GM23338 (cell line): ENCODE measurements at regions not wholly inside any gene's neighbourhood (a gene's known extent, or its start where the extent isn't known, plus 50 kb on each side); places are given as distances from the start of the nearest gene placed in this dataset.

ENCODE experiments used
- ATAC-seq: fragments of 200-7000 bp; cut with Tn5 transposase; 3 replicates; pipeline ENCODE4 v1.9.1; 2020
- DNase-seq: peaks from one replicate; pipeline ENCODE4 v3.0.0-alpha.2; 2015; ENCODE audit warnings: low spot score
- H2AFZ ChIP-seq: fragments of 200-600 bp; sonication (generic); 2 replicates; pipeline ENCODE4 v1.8.0; 2016; ENCODE audit warnings: antibody characterized with exemption, mild to moderate bottlenecking, moderate library complexity
- H3F3A ChIP-seq: fragments of 200-600 bp; sonication (generic); replicated peaks from 2 replicates; pipeline ENCODE4 v1.8.0; 2017; ENCODE audit warnings: antibody characterized with exemption, mixed run types, low read depth
- H3K27ac ChIP-seq: fragments of 200-600 bp; sonication (generic); 2 replicates; pipeline ENCODE4 v1.6.1; 2016; ENCODE audit warnings: low read depth
- H3K27me3 ChIP-seq: fragments of 200-600 bp; sonication (generic); 2 replicates; pipeline ENCODE4 v1.8.0; 2016; ENCODE audit warnings: mild to moderate bottlenecking, mixed run types, moderate library complexity; ENCODE audit not compliant: insufficient read depth
- H3K36me3 ChIP-seq: fragments of 200-600 bp; sonication (generic); 2 replicates; pipeline ENCODE4 v1.8.0; 2016; ENCODE audit warnings: mild to moderate bottlenecking; ENCODE audit not compliant: insufficient read depth
- H3K4me1 ChIP-seq: fragments of 200-600 bp; sonication (generic); 2 replicates; pipeline ENCODE4 v1.8.0; 2016; ENCODE audit warnings: mild to moderate bottlenecking, moderate library complexity; ENCODE audit not compliant: insufficient read depth
- H3K4me2 ChIP-seq: fragments of 200-600 bp; sonication (generic); 2 replicates; pipeline ENCODE4 v1.7.1; 2017; ENCODE audit warnings: mixed run types
- H3K4me3 ChIP-seq: fragments of 200-600 bp; sonication (generic); 2 replicates; pipeline ENCODE4 v1.6.1; 2016; ENCODE audit warnings: mixed run types
- H3K79me2 ChIP-seq: fragments of 200-600 bp; sonication (generic); replicated peaks from 2 replicates; pipeline ENCODE4 v1.8.0; 2017; ENCODE audit warnings: mild to moderate bottlenecking; ENCODE audit not compliant: insufficient read depth
- H3K9me2 ChIP-seq: fragments of 200-600 bp; sonication (generic); 2 replicates; pipeline ENCODE4 v1.8.0; 2017; ENCODE audit not compliant: insufficient read depth
- H4K20me1 ChIP-seq: fragments of 200-600 bp; sonication (generic); replicated peaks from 2 replicates; pipeline ENCODE4 v1.8.0; 2017; ENCODE audit warnings: mild to moderate bottlenecking; ENCODE audit not compliant: insufficient read depth
- H3K27ac Mint-ChIP-seq: 2 replicates; pipeline ENCODE4 v1.8.0; 2020; ENCODE audit warnings: inconsistent platforms, mild to moderate bottlenecking, moderate library complexity, mixed read lengths
- H3K27me3 Mint-ChIP-seq: 3 replicates; pipeline ENCODE4 v1.8.0; 2022; ENCODE audit warnings: low read depth, mild to moderate bottlenecking, moderate library complexity, mixed read lengths, inconsistent platforms; ENCODE audit not compliant: insufficient read depth, poor library complexity
- H3K36me3 Mint-ChIP-seq: 3 replicates; pipeline ENCODE4 v1.8.0; 2021; ENCODE audit warnings: low read depth, mild to moderate bottlenecking, inconsistent platforms, moderate library complexity, mixed read lengths
- H3K4me1 Mint-ChIP-seq: 3 replicates; pipeline ENCODE4 v1.8.0; 2020; ENCODE audit warnings: mild to moderate bottlenecking, inconsistent platforms, mixed read lengths
- H3K4me3 Mint-ChIP-seq: 3 replicates; pipeline ENCODE4 v1.8.0; 2021; ENCODE audit warnings: moderate library complexity, mild to moderate bottlenecking, inconsistent platforms, mixed read lengths
- H3K9me3 Mint-ChIP-seq: 3 replicates; pipeline ENCODE4 v1.8.0; 2020; ENCODE audit warnings: moderate library complexity, mild to moderate bottlenecking, inconsistent platforms, mixed read lengths
- CREB1 ChIP-seq: fragments of 250-450 bp; sonication (Bioruptor Pico); IDR thresholded peaks from 2 replicates; pipeline ENCODE4 v1.5.0; 2020; ENCODE audit warnings: low read depth, mild to moderate bottlenecking, moderate library complexity
- EZH2 ChIP-seq: fragments of 200-600 bp; sonication (generic); IDR thresholded peaks from one replicate; pipeline ENCODE4 v1.8.0; 2017; ENCODE audit warnings: antibody characterized with exemption, mild to moderate bottlenecking, low read depth; ENCODE audit not compliant: unreplicated experiment
- EZH2phosphoT487 ChIP-seq: fragments of 200-600 bp; sonication (generic); IDR thresholded peaks from one replicate; pipeline ENCODE4 v1.8.1; 2018; ENCODE audit warnings: antibody characterized with exemption; ENCODE audit not compliant: unreplicated experiment
- JUNB ChIP-seq: IDR thresholded peaks from one replicate; pipeline ENCODE4 v1.6.1; 2016; ENCODE audit warnings: antibody characterized with exemption; ENCODE audit not compliant: unreplicated experiment
- NANOG ChIP-seq: IDR thresholded peaks from 2 replicates; pipeline ENCODE4 v1.6.1; 2016; ENCODE audit warnings: antibody characterized with exemption, borderline replicate concordance
- POLR2AphosphoS5 ChIP-seq: IDR thresholded peaks from 2 replicates; pipeline ENCODE4 v1.6.1; 2016; ENCODE audit warnings: antibody characterized with exemption, low read depth
- STAT1 ChIP-seq: IDR thresholded peaks from one replicate; pipeline ENCODE4 v1.6.1; 2016; ENCODE audit warnings: antibody characterized with exemption; ENCODE audit not compliant: unreplicated experiment
- ZNF114 ChIP-seq: fragments of 250-450 bp; sonication (Bioruptor Pico); IDR thresholded peaks from 2 replicates; pipeline ENCODE4 v1.5.0; 2020; ENCODE audit warnings: mild to moderate bottlenecking, moderate library complexity
- ZNF331 ChIP-seq: fragments of 250-450 bp; sonication (Bioruptor Pico); IDR thresholded peaks from 2 replicates; pipeline ENCODE4 v1.5.0; 2020; ENCODE audit warnings: low read depth, mild to moderate bottlenecking, moderate library complexity
- TF ChIP-seq, protein P1 (sequence below): fragments of 250-450 bp; sonication (Bioruptor Pico); IDR thresholded peaks from 2 replicates; pipeline ENCODE4 v1.5.0; 2020; ENCODE audit warnings: mild to moderate bottlenecking, moderate library complexity
- TF ChIP-seq, protein P2 (sequence below), 2 experiments: fragments of 200-600 bp in 1 of 2; sonication (generic) in 1 of 2; conservative IDR thresholded peaks; 2 replicates each; pipeline versions ENCODE4 v1.5.1 to v1.6.1; 2016 to 2017; ENCODE audit warnings: antibody characterized with exemption in 2 of 2, low read depth in 2 of 2, mild to moderate bottlenecking in 2 of 2, moderate library complexity in 1 of 2
- TF ChIP-seq, protein P3 (sequence below): IDR thresholded peaks from 2 replicates; pipeline ENCODE4 v1.6.1; 2016; ENCODE audit warnings: antibody characterized with exemption
- TF ChIP-seq, protein P4 (sequence below): IDR thresholded peaks from one replicate; pipeline ENCODE4 v1.6.1; 2018; ENCODE audit warnings: antibody characterized with exemption; ENCODE audit not compliant: unreplicated experiment

DNA sequence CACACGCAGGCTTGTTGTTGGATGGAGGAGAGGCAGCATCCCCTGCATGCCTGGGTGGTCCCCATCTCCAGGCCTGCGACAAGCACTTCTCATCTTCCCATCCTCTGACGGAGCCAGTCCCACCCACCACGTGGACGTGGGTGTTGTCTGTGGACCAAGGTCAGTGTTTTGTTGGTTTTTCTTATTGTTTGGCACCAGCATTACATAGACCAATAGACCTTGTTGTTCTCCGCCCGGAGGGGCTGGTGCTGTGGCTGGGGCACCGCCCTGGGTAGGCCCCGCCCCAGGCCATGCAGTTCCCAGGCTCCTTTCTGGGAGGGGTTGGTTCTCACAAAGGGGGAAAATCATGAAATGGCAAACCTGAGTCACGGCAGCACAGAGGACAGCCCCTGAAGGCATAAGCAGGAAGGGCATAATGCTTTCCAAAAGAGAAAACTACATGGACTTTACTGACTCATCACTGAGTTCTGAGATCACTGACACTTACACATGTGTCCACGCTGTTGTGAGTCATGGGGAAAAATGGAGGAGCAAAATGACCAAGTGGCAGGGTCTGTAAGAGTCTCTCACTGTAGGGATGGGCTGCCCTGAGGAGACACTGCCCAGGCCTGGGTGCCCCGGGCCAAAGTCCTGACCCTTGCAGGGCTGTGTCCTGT, 90.8 kb downstream of the THBS2 start:
- Histone ChIP-seq H3K9me2 (no peaks in the 10 kb centered on the region), H3K4me3 (no peak overlapping the region), H3F3A (no peaks in the 10 kb centered on the region), H3K27me3 (no peaks in the 10 kb centered on the region), H4K20me1 (no peaks in the 10 kb centered on the region), H3K36me3 (no peaks in the 10 kb centered on the region), H3K4me1 (no peaks in the 10 kb centered on the region), H2AFZ (no peak overlapping the region), H3K27ac (no peak overlapping the region), H3K4me2 (no peak overlapping the region), H3K79me2 (no peaks in the 10 kb centered on the region)
- DNase-seq (no peak), ATAC-seq (no peak)
- Mint-ChIP-seq H3K36me3 (peaks cover 12% of the 10 kb centered on the region), H3K4me1 (no peaks in the 10 kb centered on the region), H3K27me3 (peaks cover 7% of the 10 kb centered on the region), H3K9me3 (peaks cover 17% of the 10 kb centered on the region), H3K4me3 (no peak overlapping the region), H3K27ac (no peak overlapping the region)
- TF ChIP-seq, protein P1, sequence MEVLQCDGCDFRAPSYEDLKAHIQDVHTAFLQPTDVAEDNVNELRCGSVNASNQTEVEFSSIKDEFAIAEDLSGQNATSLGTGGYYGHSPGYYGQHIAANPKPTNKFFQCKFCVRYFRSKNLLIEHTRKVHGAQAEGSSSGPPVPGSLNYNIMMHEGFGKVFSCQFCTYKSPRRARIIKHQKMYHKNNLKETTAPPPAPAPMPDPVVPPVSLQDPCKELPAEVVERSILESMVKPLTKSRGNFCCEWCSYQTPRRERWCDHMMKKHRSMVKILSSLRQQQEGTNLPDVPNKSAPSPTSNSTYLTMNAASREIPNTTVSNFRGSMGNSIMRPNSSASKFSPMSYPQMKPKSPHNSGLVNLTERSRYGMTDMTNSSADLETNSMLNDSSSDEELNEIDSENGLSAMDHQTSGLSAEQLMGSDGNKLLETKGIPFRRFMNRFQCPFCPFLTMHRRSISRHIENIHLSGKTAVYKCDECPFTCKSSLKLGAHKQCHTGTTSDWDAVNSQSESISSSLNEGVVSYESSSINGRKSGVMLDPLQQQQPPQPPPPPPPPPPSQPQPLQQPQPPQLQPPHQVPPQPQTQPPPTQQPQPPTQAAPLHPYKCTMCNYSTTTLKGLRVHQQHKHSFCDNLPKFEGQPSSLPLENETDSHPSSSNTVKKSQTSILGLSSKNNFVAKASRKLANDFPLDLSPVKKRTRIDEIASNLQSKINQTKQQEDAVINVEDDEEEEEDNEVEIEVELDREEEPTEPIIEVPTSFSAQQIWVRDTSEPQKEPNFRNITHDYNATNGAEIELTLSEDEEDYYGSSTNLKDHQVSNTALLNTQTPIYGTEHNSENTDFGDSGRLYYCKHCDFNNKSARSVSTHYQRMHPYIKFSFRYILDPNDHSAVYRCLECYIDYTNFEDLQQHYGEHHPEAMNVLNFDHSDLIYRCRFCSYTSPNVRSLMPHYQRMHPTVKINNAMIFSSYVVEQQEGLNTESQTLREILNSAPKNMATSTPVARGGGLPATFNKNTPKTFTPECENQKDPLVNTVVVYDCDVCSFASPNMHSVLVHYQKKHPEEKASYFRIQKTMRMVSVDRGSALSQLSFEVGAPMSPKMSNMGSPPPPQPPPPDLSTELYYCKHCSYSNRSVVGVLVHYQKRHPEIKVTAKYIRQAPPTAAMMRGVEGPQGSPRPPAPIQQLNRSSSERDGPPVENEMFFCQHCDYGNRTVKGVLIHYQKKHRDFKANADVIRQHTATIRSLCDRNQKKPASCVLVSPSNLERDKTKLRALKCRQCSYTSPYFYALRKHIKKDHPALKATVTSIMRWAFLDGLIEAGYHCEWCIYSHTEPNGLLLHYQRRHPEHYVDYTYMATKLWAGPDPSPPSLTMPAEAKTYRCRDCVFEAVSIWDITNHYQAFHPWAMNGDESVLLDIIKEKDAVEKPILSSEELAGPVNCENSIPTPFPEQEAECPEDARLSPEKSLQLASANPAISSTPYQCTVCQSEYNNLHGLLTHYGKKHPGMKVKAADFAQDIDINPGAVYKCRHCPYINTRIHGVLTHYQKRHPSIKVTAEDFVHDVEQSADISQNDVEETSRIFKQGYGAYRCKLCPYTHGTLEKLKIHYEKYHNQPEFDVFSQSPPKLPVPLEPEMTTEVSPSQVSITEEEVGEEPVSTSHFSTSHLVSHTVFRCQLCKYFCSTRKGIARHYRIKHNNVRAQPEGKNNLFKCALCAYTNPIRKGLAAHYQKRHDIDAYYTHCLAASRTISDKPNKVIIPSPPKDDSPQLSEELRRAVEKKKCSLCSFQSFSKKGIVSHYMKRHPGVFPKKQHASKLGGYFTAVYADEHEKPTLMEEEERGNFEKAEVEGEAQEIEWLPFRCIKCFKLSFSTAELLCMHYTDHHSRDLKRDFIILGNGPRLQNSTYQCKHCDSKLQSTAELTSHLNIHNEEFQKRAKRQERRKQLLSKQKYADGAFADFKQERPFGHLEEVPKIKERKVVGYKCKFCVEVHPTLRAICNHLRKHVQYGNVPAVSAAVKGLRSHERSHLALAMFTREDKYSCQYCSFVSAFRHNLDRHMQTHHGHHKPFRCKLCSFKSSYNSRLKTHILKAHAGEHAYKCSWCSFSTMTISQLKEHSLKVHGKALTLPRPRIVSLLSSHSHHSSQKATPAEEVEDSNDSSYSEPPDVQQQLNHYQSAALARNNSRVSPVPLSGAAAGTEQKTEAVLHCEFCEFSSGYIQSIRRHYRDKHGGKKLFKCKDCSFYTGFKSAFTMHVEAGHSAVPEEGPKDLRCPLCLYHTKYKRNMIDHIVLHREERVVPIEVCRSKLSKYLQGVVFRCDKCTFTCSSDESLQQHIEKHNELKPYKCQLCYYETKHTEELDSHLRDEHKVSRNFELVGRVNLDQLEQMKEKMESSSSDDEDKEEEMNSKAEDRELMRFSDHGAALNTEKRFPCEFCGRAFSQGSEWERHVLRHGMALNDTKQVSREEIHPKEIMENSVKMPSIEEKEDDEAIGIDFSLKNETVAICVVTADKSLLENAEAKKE (CRISPR knock-in tag), result no peak
- TF ChIP-seq ZNF114 (CRISPR knock-in tag) (no peak), STAT1 (no peak), NANOG (no peak), ZNF331 (CRISPR knock-in tag) (no peak), POLR2AphosphoS5 (no peak), JUNB (no peak), CREB1 (no peak), EZH2 (no peak), EZH2phosphoT487 (no peak)
- TF ChIP-seq, protein P2, sequence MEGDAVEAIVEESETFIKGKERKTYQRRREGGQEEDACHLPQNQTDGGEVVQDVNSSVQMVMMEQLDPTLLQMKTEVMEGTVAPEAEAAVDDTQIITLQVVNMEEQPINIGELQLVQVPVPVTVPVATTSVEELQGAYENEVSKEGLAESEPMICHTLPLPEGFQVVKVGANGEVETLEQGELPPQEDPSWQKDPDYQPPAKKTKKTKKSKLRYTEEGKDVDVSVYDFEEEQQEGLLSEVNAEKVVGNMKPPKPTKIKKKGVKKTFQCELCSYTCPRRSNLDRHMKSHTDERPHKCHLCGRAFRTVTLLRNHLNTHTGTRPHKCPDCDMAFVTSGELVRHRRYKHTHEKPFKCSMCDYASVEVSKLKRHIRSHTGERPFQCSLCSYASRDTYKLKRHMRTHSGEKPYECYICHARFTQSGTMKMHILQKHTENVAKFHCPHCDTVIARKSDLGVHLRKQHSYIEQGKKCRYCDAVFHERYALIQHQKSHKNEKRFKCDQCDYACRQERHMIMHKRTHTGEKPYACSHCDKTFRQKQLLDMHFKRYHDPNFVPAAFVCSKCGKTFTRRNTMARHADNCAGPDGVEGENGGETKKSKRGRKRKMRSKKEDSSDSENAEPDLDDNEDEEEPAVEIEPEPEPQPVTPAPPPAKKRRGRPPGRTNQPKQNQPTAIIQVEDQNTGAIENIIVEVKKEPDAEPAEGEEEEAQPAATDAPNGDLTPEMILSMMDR (conservative IDR thresholded peaks at IDR 0.05; ENCODE audit: low read depth in 2 of 2), result no peak
- TF ChIP-seq, protein P3, sequence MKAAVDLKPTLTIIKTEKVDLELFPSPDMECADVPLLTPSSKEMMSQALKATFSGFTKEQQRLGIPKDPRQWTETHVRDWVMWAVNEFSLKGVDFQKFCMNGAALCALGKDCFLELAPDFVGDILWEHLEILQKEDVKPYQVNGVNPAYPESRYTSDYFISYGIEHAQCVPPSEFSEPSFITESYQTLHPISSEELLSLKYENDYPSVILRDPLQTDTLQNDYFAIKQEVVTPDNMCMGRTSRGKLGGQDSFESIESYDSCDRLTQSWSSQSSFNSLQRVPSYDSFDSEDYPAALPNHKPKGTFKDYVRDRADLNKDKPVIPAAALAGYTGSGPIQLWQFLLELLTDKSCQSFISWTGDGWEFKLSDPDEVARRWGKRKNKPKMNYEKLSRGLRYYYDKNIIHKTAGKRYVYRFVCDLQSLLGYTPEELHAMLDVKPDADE, result no peak
- TF ChIP-seq, protein P4, sequence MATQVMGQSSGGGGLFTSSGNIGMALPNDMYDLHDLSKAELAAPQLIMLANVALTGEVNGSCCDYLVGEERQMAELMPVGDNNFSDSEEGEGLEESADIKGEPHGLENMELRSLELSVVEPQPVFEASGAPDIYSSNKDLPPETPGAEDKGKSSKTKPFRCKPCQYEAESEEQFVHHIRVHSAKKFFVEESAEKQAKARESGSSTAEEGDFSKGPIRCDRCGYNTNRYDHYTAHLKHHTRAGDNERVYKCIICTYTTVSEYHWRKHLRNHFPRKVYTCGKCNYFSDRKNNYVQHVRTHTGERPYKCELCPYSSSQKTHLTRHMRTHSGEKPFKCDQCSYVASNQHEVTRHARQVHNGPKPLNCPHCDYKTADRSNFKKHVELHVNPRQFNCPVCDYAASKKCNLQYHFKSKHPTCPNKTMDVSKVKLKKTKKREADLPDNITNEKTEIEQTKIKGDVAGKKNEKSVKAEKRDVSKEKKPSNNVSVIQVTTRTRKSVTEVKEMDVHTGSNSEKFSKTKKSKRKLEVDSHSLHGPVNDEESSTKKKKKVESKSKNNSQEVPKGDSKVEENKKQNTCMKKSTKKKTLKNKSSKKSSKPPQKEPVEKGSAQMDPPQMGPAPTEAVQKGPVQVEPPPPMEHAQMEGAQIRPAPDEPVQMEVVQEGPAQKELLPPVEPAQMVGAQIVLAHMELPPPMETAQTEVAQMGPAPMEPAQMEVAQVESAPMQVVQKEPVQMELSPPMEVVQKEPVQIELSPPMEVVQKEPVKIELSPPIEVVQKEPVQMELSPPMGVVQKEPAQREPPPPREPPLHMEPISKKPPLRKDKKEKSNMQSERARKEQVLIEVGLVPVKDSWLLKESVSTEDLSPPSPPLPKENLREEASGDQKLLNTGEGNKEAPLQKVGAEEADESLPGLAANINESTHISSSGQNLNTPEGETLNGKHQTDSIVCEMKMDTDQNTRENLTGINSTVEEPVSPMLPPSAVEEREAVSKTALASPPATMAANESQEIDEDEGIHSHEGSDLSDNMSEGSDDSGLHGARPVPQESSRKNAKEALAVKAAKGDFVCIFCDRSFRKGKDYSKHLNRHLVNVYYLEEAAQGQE, result no peak
